GM21390 (cell line): ENCODE measurements at regions not wholly inside any gene's neighbourhood (a gene's known extent, or its start where the extent isn't known, plus 50 kb on each side); places are given as distances from the start of the nearest gene placed in this dataset.
"Not testable (repeated sequence)": the region's sequence is repeated elsewhere in the genome, so short reads cannot be mapped to it uniquely, and the experiment has no call there.

Experiments used
- ATAC-seq: cut with Tn5 transposase; IDR thresholded peaks from one replicate; pipeline ENCODE4 v1.9.1; 2021; ENCODE audit not compliant: unreplicated experiment

DNA sequence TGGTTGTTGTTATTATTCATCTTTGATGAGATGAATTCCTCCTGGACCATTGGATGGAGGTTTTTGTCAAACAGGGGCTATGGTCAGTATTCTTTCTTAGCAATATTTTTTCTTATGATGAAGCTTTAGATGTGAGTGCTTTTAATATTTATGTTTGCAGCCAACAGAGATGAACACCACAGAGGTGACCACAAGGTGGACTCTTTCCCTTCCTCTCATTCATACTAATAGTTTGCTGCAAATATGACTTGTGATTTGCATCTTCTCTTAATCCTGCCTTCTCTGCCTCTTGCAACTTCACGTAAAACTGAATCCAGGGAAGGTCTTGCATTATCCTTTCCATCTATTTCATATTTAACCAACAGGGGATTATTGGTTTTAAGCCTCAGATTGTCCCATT lies 473.1 kb upstream of the UBE2E2 start:
- no peak for ATAC-seq

DNA sequence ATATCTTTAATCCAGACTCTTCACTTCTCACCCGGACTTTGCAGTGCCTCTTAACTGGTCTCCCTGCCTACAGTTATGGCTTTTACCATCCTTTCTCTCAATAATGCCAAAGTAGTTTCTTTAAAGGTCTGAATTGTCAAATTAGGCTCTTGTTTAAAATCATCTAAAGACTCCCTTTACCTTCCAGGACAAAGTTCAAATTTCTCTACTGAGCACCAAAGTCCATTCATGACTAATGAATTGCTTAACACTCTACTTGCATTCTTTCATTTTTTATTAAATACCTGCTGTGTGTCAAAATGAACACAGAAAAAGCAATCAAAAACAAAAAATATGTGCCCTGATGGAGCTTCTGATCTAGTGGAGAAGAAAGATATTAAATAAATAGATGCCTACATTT lies 472.4 kb upstream of the UBE2E2 start:
- ATAC-seq, result no peak

DNA sequence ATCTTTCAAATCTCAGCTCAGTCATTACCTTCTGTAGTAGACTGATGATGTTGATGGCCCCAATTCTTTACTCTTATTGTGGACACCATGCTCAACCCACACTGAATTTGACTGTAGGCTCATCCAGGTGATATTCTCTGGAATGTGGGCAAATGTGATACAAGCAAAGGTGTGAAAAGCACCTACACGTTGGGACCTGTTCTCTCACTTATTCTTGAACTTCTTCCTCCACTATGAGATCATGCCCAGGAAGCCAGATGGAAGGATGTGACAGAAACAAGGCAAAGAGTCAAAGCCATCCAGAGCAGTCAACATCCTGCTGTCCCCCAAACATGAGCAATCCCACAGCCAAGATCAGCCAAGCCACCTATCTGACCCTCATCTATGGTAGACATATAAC lies 471.2 kb upstream of the UBE2E2 start:
- ATAC-seq, result no peak

GRCh38 chr3:22732641-22733040 lies 470.5 kb upstream of the UBE2E2 start:
- ATAC-seq, result no peak

- no peak for ATAC-seq
Measured at GRCh38 chr3:22734207-22734606, 468.9 kb upstream of the UBE2E2 start.

GRCh38 chr3:22734756-22735155 lies 468.4 kb upstream of the UBE2E2 start:
- ATAC-seq, result no peak

DNA sequence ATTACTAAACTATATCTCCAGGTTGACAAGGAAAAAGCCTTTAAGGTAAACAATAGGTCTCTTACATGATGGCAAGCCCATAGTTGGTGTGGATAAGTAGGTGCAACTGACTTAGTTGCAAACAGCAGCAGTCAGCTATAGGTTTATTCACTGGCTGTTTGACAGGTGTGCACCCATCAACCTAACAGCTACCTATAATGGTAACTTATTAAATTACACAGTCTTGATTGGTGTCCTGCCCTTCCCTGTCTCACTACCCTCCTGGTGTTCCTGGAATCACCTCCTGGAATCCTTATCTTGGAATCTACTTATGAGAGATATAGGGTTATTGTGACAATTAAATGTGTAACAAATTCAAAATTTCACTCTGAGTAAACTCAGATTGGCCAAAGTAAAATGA lies 467.8 kb upstream of the UBE2E2 start:
- ATAC-seq, result no peak

GRCh38 chr3:22743386-22743785 lies 459.7 kb upstream of the UBE2E2 start:
- ATAC-seq, result not testable (repeated sequence)

- ATAC-seq, result no peak
Measured at GRCh38 chr3:22745321-22745720, 457.8 kb upstream of the UBE2E2 start.

- ATAC-seq, result no peak
Measured at GRCh38 chr3:22746221-22746620, 456.9 kb upstream of the UBE2E2 start.

DNA sequence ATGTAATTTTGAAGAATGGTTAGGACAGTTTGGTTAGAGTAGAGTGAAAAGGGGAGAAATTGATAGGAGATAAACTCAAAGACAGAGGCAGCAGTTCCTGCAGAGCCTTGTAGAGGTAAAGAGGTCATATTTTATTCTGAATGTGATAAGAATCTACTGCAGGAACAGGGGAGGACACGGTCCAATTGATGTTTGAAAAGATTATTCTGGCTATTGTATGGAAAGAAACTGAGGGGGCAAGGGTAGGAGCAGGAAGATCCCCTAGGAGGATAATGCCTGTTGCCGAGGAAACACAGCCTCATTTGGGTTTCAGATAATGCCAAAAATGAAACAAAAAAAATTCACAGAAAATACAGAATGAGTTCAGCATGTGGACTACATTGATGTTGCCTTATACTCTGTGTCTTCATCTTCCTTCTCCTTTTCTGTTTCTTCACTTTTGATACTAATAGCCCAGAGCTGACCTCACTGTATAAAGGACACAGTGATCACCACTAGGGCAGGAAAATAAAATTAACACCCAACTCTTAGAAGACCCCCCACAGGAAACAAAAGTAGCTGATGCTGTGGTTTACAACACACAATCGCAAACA lies 454.6 kb upstream of the UBE2E2 start:
- ATAC-seq, result no peak

DNA sequence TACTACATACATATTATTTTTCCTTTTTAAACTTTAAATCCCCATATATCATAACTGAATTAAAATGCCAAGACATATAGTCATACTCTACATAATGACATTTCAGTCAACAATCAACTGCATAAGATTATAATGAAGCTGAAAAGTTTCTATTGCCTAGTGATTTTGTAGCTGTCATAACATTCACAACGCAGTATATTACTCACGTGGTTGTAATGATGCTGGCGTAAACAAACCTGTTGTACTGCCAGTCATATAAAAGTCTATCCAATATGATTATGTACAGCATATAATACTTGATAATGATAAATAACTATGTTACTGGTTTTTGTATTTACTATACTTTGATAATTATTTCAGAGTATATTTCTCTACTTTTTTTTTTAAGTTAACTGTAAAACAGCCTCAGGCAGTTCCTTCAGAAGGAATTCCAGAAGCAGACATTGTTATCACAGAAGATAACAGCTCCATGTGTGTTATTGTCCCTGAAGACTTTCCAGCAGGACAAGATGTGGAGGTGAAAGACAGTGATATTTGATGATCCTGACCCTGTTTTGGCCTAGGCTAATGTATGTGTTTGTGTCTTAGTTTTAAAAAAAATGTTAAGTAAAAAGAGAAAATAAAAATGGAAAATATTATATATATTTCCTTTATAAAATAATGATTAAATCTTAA lies 443.4 kb upstream of the UBE2E2 start:
- no peak for ATAC-seq

DNA sequence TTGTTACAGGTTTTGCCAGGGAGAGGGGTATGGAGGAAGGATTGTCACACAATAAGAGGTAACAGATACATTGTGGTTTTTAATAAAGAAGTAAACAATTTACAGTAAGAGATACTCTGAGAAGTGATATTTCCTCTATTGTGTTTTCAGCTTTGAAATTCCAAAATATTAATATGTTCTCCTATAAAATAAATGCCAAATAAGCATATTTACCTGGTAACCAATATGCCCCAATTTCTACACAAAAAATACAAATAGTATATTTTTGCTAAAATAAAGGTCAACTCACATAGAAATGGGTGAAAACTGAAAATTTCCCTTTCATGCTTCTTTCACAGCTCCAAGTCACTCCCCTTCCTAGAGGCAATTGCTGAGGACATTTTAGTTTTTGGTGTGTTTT lies 437.4 kb upstream of the UBE2E2 start:
- ATAC-seq, result no peak

- ATAC-seq, result no peak
Measured at GRCh38 chr3:22777834-22778233, 425.3 kb upstream of the UBE2E2 start.

GRCh38 chr3:22779737-22780136 lies 423.4 kb upstream of the UBE2E2 start:
- no peak for ATAC-seq

DNA sequence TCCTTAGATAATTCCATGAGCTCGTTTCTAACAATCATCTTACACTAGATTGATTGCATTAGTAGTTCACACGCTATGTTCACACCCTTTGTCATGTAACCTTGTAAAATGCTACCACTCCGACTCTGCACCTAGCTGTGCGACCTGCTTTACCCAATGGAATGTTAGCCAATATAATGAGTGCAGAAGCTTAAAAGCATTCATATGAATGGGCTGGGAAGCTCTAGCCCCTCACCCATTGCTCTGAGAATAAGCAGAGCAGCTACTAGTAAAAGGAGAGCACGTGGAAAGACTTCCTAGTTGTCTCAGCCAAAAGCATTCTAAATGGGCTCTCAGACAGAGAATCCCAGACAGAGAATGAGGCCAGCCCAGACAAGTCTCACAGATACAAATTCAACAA lies 410.6 kb upstream of the UBE2E2 start:
- ATAC-seq, result no peak

DNA sequence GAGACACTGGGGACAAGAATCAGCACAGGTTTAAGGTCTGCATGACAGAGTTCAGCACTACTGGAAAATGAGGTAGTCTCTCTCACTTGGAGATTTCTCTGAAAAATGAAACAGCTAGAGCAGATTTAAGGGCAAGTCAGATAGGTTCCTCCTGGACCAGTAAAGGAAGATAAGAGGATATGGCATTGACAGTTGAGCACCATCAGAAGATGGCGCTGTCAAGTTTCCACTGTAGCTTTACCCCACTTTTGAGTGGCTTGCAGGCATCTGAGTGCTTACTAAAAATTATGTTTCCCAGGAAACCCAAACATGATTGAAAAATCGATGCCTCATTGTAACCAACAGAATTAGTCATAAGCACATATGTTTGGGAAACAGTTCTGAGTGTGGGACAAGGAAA lies 407.2 kb upstream of the UBE2E2 start:
- ATAC-seq, result no peak

- no peak for ATAC-seq
Measured at GRCh38 chr3:22798461-22798860, 404.7 kb upstream of the UBE2E2 start.

DNA sequence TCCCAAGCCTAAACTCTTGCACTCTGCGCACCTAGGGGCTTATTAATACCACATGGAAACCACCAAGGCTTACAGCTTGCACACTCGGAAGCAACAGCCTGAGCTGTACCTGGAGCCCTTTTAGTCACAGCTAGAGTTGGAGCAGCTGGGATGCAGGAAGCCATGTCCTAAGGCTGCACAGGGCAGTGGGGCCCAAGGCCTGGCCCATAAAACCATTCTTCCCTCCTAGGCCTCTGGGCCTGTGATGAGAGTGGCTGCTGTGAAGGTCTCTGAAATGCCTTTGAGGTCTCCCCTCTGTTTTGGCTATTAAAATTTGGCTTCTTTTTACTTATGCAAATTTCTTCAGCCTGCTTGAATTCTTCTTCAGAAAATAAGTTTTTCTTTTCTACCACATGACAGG lies 383.9 kb upstream of the UBE2E2 start:
- ATAC-seq, result no peak

DNA sequence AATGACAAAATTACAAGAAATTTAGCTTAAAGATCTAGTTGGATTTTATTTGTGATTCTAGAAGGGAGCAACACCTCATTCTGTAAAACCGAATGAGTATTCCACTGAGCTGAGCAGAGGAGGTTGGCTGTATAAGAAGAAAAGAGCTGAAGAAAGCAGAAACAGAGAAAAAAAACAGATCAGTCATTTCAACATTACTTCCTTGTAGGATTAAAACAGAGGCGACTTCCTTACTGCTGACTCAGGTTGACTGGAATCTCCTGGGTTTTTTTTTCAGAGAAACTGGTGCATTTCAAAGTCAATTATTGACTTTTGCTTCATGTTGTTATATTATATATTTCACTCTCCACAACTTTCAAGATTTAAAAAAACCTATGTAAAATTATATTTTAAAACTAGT lies 368.1 kb upstream of the UBE2E2 start:
- no peak for ATAC-seq

DNA sequence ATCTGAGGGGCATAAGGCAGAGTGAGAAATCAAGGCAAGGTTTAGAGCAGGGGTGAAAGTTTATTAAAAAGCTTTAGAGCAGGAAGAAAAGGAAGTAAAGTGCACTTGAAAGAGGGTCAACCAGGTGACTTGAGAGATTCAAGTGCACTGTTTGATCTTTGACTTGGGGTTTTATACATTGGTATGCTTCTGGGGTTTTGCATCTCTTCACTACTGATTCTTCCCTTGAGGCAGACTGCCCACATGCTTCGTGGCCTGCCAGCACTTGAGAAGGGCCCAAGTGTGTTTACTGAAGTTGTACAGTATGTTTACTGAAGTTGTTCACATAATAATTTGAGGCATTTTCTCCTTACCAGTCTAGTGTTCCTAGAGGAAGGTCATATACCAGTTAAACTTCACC lies 367.0 kb upstream of the UBE2E2 start:
- no peak for ATAC-seq

DNA sequence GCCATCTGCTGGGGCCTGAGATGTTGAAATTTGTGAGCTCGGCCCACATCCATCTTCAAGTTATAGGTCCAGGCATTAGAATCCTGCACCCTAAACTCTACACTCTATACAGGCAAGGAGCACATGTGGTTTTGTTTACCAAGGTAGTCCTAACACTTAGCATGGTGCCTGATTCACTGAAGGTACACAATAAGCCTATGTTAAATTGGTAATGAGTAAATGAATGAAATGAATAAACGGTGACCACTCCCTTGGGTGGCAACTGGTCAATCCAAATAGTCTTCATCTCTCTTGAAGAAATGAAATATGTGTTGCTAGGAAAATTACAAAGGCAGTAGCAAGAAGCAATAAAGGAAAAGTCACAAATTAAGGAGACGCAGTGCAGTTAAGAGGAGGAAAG lies 359.3 kb upstream of the UBE2E2 start:
- ATAC-seq, result no peak

DNA sequence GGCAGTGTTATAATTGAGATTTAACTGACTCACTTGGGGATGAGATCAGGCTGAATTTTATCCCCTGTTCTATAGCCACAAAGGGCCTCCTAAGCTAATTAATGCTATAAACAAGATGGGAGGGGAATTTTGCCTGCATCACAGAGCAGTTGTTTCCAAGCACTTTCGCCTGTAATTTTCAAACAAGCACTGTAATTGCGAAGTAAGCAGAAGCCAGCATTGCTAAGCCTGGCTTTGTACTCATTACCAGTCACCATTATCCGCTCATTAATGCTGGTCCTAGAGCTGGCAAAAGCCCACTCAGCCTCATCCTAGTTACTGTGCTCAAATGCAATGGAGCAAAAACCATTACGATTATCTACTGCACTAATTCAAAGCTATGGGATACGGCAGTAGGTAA lies 356.6 kb upstream of the UBE2E2 start:
- ATAC-seq, result no peak
